Vagina (tissue), 2 donors: ENCODE measurements at regions not wholly inside any gene's neighbourhood (a gene's known extent, or its start where the extent isn't known, plus 50 kb on each side); places are given as distances from the start of the nearest gene placed in this dataset.

Experiments used
- DNase-seq, 2 donors: peaks; one replicate each; pipeline ENCODE4 v3.0.0-alpha.2; 2017; ENCODE audit errors: extremely low spot score in 2 of 2
- H3K27ac ChIP-seq: fragments of 200-600 bp; sonication (generic); one replicate; pipeline ENCODE4 v1.5.1; 2019
- H3K27me3 ChIP-seq: fragments of 200-600 bp; sonication (generic); one replicate; pipeline ENCODE4 v1.5.1; 2019
- H3K36me3 ChIP-seq, 2 donors: fragments of 200-600 bp; sonication (generic); one replicate each; pipeline ENCODE4 v1.5.1; 2017 to 2019
- H3K4me1 ChIP-seq: fragments of 200-600 bp; sonication (generic); one replicate; pipeline ENCODE4 v1.5.1; 2019
- H3K4me3 ChIP-seq, 2 donors: fragments of 200-600 bp; sonication (generic); 1 replicate in 1 of 2; 2 replicates in 1 of 2; pipeline ENCODE4 v1.5.1; 2016 to 2019
- H3K9me3 ChIP-seq: fragments of 200-600 bp; sonication (generic); one replicate; pipeline ENCODE4 v1.5.1; 2019
- POLR2A ChIP-seq, 2 donors: fragments of 450-650 bp; IDR thresholded peaks; one replicate each; pipeline ENCODE4 v1.6.1; 2017; ENCODE audit warnings: antibody characterized with exemption in 2 of 2, mild to moderate bottlenecking in 2 of 2, moderate library complexity in 2 of 2
- POLR2AphosphoS5 ChIP-seq, 2 donors: sonication (generic); formaldehyde crosslinking; IDR thresholded peaks; one replicate each; pipeline ENCODE4 v1.9.0; 2017; ENCODE audit warnings: antibody characterized with exemption in 2 of 2, mild to moderate bottlenecking in 2 of 2, low read depth in 1 of 2; ENCODE audit not compliant: insufficient read depth in 1 of 2
- intact Hi-C: fragments of 100-400 bp; cut with DNase I; formaldehyde crosslinking; loops from one replicate; pipeline ENCODE4 v1.15.1; 2023
- TF ChIP-seq, protein P1 (sequence below), 3 experiments: fragments of 450-650 bp in 2 of 3; fragments of 200-600 bp in 1 of 3; sonication (generic) in 1 of 3; IDR thresholded peaks; one replicate each; pipeline ENCODE4 v1.5.1; 2017 to 2019; ENCODE audit warnings: antibody characterized with exemption in 3 of 3, mild to moderate bottlenecking in 2 of 3, moderate library complexity in 2 of 3

DNA sequence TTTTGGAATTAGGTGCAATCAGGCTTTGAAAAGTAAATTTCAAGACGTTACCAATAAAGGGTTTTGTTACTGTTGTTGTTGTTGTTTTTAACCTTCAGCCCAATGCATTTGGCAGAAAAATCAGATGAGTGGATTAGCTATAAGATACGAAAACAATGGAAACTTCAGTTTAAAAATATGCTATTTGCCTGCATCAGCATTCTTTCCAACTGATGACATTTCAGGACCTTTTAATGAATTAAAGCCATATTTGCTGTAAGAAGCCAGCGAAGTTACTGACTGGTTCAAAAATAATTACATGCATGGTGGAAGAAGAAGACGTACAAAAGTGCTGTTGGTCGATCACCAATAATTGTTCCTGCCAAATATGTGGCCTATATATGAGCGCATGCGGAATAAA is 639.3 kb upstream of the SOX11 start:
- H3K4me1 ChIP-seq: no peaks in the 10 kb centered on the region
- no peaks in the 10 kb centered on the region for H3K27me3 ChIP-seq
- H3K36me3 ChIP-seq: no peaks in the 10 kb centered on the region
- intact Hi-C loops: no loop called here
- no peak for TF ChIP-seq POLR2AphosphoS5 (IDR thresholded peaks at IDR 0.05; ENCODE audit: insufficient read depth in 1 of 2, low read depth in 1 of 2)
- no peak for TF ChIP-seq POLR2A (IDR thresholded peaks at IDR 0.05)
- TF ChIP-seq, protein P1, sequence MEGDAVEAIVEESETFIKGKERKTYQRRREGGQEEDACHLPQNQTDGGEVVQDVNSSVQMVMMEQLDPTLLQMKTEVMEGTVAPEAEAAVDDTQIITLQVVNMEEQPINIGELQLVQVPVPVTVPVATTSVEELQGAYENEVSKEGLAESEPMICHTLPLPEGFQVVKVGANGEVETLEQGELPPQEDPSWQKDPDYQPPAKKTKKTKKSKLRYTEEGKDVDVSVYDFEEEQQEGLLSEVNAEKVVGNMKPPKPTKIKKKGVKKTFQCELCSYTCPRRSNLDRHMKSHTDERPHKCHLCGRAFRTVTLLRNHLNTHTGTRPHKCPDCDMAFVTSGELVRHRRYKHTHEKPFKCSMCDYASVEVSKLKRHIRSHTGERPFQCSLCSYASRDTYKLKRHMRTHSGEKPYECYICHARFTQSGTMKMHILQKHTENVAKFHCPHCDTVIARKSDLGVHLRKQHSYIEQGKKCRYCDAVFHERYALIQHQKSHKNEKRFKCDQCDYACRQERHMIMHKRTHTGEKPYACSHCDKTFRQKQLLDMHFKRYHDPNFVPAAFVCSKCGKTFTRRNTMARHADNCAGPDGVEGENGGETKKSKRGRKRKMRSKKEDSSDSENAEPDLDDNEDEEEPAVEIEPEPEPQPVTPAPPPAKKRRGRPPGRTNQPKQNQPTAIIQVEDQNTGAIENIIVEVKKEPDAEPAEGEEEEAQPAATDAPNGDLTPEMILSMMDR (IDR thresholded peaks at IDR 0.05): no peak
- H3K9me3 ChIP-seq: no peaks in the 10 kb centered on the region
- H3K4me3 ChIP-seq: no peak overlapping the region
- H3K27ac ChIP-seq: no peak overlapping the region
- no peak for DNase-seq

GRCh38 chr2:5057891-5058351 is 634.3 kb upstream of the SOX11 start:
- intact Hi-C loops: no loop called here
- Histone ChIP-seq H3K4me1 (no peaks in the 10 kb centered on the region), H3K27me3 (no peaks in the 10 kb centered on the region), H3K27ac (no peak overlapping the region), H3K36me3 (no peaks in the 10 kb centered on the region), H3K9me3 (no peaks in the 10 kb centered on the region), H3K4me3 (no peak overlapping the region)
- DNase-seq: no peak
- TF ChIP-seq POLR2AphosphoS5 (IDR thresholded peaks at IDR 0.05; ENCODE audit: insufficient read depth in 1 of 2, low read depth in 1 of 2) (no peak), POLR2A (IDR thresholded peaks at IDR 0.05) (no peak)
- TF ChIP-seq, protein P1 (IDR thresholded peaks at IDR 0.05): no peak

DNA sequence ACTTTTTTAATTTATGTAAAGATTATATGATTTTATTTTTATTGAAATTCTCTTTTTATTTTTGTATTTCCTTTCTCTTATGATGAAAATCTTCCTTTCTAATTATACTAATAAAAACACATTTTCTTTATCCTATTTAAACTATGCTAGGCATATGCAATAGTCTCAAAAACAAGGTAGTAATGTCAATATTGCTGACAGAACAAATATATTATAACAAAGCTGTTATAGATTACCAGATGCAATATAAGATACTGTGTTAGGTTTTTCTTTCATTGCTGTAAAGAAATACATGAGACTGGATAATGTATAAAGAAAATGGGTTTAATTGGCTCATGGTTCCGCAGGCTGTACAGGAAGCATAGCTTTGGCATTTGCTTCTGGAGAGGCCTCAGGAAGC is 631.2 kb upstream of the SOX11 start:
- no peaks in the 10 kb centered on the region for H3K36me3 ChIP-seq
- H3K4me1 ChIP-seq: no peaks in the 10 kb centered on the region
- intact Hi-C loops: no loop called here
- no peak overlapping the region for H3K27ac ChIP-seq
- no peaks in the 10 kb centered on the region for H3K9me3 ChIP-seq
- DNase-seq: no peak
- H3K4me3 ChIP-seq: no peak overlapping the region
- no peaks in the 10 kb centered on the region for H3K27me3 ChIP-seq
- no peak for TF ChIP-seq POLR2A (IDR thresholded peaks at IDR 0.05)
- TF ChIP-seq POLR2AphosphoS5 (IDR thresholded peaks at IDR 0.05; ENCODE audit: insufficient read depth in 1 of 2, low read depth in 1 of 2): no peak
- TF ChIP-seq, protein P1 (IDR thresholded peaks at IDR 0.05): no peak

- no peak for DNase-seq
- H3K4me1 ChIP-seq: no peaks in the 10 kb centered on the region
- H3K27me3 ChIP-seq: no peaks in the 10 kb centered on the region
- no peak overlapping the region for H3K4me3 ChIP-seq
- TF ChIP-seq, protein P1 (IDR thresholded peaks at IDR 0.05): no peak
- no peak for TF ChIP-seq POLR2A (IDR thresholded peaks at IDR 0.05)
- no peak for TF ChIP-seq POLR2AphosphoS5 (IDR thresholded peaks at IDR 0.05; ENCODE audit: insufficient read depth in 1 of 2, low read depth in 1 of 2)
- H3K27ac ChIP-seq: no peak overlapping the region
- H3K9me3 ChIP-seq: no peaks in the 10 kb centered on the region
- intact Hi-C loops: no loop called here
- H3K36me3 ChIP-seq: no peaks in the 10 kb centered on the region
Measured at GRCh38 chr2:5064687-5065086, 627.5 kb upstream of the SOX11 start.

DNA sequence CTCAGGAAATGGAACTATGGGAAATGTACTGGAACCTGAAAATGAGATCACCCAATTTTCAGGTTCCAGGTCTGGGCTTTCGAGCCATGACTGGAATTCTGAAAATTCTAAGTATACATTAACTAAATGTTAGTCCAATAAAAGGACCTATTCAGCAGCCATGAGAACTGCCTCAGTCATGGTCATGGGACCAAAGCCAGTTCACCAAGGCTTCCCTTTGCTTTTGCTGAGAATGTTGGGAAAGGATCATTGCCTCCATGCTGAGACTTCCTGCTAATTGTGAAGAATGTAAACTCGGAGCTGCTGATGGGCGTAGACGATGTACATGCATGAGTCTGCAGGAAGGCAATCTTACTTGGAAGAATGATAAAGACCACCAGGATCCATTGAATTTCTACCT is 624.4 kb upstream of the SOX11 start:
- intact Hi-C loops: no loop called here
- no peak for DNase-seq
- no peaks in the 10 kb centered on the region for H3K36me3 ChIP-seq

More for the DNA sequence above, 624.4 kb upstream of the SOX11 start:
- TF ChIP-seq, protein P1 (IDR thresholded peaks at IDR 0.05): no peak
- TF ChIP-seq POLR2A (IDR thresholded peaks at IDR 0.05): no peak
- H3K4me1 ChIP-seq: no peaks in the 10 kb centered on the region
- H3K9me3 ChIP-seq: no peaks in the 10 kb centered on the region
- H3K4me3 ChIP-seq: no peak overlapping the region
- no peaks in the 10 kb centered on the region for H3K27me3 ChIP-seq
- no peak overlapping the region for H3K27ac ChIP-seq
